ENCODE measurements at regions not wholly inside any gene's neighbourhood (a gene's known extent, or its start where the extent isn't known, plus 50 kb on each side); places are given as distances from the start of the nearest gene placed in this dataset.

- DNase-seq (ENCODE audit: extremely low read depth in 1 of 4, low spot score in 3 of 4) (no peak), ATAC-seq (no peak), FAIRE-seq (no peak)
- BruUV-seq (replicated peaks) = no TSS peak
- Histone ChIP-seq H3K9ac (ENCODE audit: insufficient read depth in 1 of 2, low read depth in 2 of 2, low read length in 2 of 2) (no peak overlapping the region), H3K27ac (ENCODE audit: extremely low read depth, low read depth, low read length) (no peak overlapping the region), H3K4me3 (no peak overlapping the region), H2AFZ (ENCODE audit: low read depth, low read length) (no peak overlapping the region), H3K27me3 (ENCODE audit: control insufficient read depth in 2 of 2, insufficient read depth in 2 of 2, low read length in 2 of 2) (no peaks in the 10 kb centered on the region; a peak in 1 of 5 replicates), H3K4me1 (replicated peaks in 1 of 2; ENCODE audit: control insufficient read depth in 2 of 2, insufficient read depth in 2 of 2, low read length in 2 of 2) (no peaks in the 10 kb centered on the region), H3K9me3 (replicated peaks; ENCODE audit: control insufficient read depth, insufficient read depth, low read depth, low read length) (no peaks in the 10 kb centered on the region), H3K79me2 (ENCODE audit: control insufficient read depth, insufficient read depth, low read length) (no peaks in the 10 kb centered on the region), H3K36me3 (ENCODE audit: control insufficient read depth, insufficient read depth, low read length) (no peaks in the 10 kb centered on the region), H4K20me1 (replicated peaks; ENCODE audit: control insufficient read depth, insufficient read depth, low read length) (no peaks in the 10 kb centered on the region), H3K4me2 (ENCODE audit: insufficient read depth, low read length) (no peak overlapping the region), H3K9me1 (ENCODE audit: control insufficient read depth, insufficient read depth, low read length) (no peaks in the 10 kb centered on the region)
- TF ChIP-seq BACH1 (tag; IDR thresholded peaks at IDR 0.05) = no peak
- TF ChIP-seq ZBTB34 (CRISPR knock-in tag; IDR thresholded peaks at IDR 0.05) = no peak
- no peak for TF ChIP-seq C11orf30 (IDR thresholded peaks at IDR 0.05; ENCODE audit: low read depth)
- TF ChIP-seq STAG1 (CRISPR knock-in tag; IDR thresholded peaks at IDR 0.05; ENCODE audit: borderline replicate concordance) = no peak
- no peak for TF ChIP-seq ZNF561 (CRISPR knock-in tag; conservative IDR thresholded peaks at IDR 0.05)
- TF ChIP-seq NFIC (IDR thresholded peaks at IDR 0.05) = peak; percentile 55; the same call in 1 of the 2 replicates
- TF ChIP-seq FOXP4 (CRISPR knock-in tag; IDR thresholded peaks at IDR 0.05; ENCODE audit: borderline replicate concordance) = no peak
- ChIA-PET CTCF (ENCODE audit: low intra/inter-chr PET ratio) (no interaction called here), POLR2A (no interaction called here)
- intact Hi-C loops (cut with micrococcal nuclease) (no loop called here), in situ Hi-C loops (cut with MboI) (loop anchor here (25.0 kb wide), 1 partner anchor 1533 kb away; no protein-coding TSS in a partner anchor)
- 5% methylated on average over 7 of the region's 7 CpGs for whole genome bisulfite sequencing (ENCODE audit: insufficient coverage, low coverage, missing lambda C conversion rate)
Observed at GRCh38 chr5:17379100-17379951, 118.7 kb upstream of the TAF11L2 start.

All from K562 (cell line).